SIG-M5 (cell line): ENCODE measurements at regions not wholly inside any gene's neighbourhood (a gene's known extent, or its start where the extent isn't known, plus 50 kb on each side); places are given as distances from the start of the nearest gene placed in this dataset.
"Not testable (repeated sequence)": the region's sequence is repeated elsewhere in the genome, so short reads cannot be mapped to it uniquely, and the experiment has no call there.

Experiments used
- DNase-seq: peaks from one replicate; lab custom pipeline; 2025; lab: John Stamatoyannopoulos, UW

DNA sequence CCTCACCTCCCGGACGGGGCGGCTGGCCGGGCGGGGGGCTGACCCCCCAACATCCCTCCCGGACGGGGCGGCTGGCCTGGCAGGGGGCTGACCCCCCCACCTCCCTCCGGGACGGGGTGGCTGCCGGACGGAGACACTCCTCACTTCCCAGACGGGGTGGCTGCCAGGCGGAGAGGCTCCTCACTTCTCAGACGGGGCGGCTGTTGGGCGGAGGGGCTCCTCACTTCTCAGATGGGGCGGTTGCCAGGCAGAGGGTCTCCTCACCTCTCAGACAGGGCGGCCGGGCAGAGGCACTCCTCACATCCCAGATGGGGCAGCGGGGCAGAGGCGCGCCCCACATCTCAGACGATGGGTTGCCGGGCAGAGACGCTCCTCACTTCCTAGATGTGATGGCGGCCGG, 1280.7 kb upstream of the SEL1L start:
- not testable (repeated sequence) for DNase-seq

DNA sequence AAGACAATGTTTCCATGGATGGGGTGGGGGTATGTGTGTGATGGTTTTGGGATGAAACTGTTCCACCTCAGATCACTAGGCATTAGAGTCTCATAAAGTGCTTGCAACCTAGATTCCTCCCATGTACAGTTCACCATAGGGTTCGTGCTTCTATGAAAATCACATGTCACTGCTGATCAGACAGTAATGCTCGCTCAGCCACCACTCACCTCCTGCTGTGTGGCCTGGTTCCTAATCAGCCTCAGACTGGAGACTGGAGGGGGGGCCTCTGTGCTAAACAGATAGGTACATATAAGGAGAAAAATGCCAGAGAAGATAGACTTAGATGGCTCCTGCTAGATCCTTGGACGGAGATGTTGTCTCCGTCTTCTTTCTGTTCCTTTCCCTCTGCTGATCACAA, 1296.9 kb upstream of the SEL1L start:
- DNase-seq: no peak

DNA sequence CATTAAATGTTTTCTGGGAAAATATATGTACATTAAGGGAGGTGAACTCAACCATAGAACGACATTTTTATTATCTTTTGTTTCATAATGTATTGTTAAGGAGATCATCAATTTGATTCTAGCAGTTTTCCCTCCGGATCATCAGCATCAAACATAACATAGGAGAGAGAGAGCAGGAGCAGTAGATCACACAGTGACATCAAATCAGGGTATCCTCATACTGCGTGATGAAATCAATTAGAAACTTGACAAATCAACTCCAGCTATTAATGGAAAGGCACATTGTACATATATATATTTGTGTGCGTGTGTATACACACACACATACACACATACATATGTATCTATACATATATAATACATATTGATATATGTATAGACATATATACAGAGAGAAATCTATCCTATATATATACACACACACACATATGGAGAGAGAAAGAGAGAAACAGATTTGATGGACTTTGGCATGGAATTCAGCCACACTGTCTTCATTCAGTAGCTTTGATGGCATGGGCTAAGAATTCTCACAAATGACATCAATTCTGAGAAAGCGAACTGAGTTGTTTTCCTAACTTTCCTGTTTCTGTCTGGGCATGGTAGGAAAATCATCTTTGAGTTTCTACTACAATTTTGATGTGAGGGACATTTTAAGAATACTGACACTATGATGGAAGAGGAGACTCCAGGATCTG, 1302.8 kb upstream of the SEL1L start:
- DNase-seq: no peak

DNA sequence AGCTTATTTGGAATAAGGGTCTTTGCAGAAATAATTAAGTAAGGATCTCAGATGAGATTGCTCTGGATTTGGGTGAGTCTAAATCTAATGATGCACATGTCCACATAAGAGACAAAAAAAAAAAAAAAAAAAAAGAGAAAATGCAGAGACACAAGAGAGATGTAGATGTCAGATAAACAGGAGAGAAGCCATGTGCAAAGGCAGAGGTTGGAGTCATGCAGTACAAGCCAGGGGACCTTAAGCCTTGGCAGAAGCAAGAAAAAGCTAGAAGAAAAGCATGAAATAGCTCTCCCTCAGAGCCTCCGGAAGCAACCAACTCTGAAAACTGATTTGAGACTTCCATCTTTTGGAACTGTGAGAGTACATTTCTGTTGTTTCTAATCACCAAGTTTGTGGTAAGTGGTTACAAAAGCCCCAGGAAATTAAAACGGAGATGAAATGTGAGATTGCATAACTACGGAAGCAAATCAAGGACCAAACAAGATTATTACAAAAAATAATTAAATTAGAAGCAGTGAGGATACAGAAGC, 1304.0 kb upstream of the SEL1L start:
- no peak for DNase-seq

DNA sequence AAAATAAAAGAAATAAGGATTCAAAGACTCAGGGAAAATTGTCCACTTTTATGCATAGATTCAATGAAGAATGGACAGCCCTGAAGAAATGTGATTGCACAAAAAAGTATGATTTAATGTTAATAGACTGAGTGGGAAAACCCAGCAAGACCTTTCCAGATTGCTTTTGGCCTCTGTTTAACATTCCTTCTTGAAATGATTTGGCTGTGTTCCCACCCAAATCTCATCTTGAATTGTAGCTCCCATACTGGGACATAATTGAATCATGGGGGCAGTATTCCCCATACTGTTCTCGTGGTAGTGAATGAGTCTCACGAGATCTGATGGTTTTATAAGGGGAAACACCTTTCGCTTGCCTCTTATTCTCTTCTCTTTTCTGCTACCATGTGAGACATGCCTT, 1316.9 kb upstream of the SEL1L start:
- DNase-seq: no peak

DNA sequence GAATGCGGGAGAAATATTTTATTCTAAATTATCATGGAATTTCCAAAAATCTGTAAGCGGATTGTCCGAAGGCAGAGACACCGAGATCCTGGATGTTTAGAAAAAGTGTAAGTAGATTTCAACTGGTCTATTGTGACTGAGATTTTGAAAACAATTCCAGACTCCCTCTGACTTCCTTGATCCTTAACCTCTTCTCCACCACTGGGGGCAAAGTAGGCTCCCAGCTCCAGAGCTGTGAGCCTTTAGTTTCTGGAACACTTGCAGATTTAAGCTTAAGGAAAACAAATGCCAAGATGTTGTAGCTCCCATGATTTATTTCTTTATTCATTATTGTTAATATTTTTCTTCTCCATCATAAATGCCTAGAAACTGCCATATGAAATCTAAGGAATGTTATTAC, 1320.5 kb upstream of the SEL1L start:
- DNase-seq: no peak

DNA sequence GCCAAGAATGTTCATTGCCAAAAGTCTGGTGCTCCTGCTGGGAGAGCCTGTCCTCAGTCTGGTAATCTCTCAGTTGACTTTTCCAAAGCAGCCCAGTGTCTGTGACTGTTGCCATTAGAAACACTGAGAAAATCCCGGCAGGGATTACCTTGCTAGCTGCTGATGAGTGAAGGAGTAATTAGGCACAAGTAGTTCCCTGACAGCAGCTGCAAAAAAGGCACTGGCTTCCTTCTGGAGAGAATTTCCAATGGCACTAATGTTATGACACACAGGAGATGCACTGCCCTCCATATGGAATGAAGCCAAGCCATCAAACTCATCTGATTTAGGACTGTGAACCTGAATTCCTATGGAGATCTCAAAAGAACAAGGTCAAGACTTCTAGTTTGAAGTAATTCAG, 1321.2 kb upstream of the SEL1L start:
- no peak for DNase-seq

DNA sequence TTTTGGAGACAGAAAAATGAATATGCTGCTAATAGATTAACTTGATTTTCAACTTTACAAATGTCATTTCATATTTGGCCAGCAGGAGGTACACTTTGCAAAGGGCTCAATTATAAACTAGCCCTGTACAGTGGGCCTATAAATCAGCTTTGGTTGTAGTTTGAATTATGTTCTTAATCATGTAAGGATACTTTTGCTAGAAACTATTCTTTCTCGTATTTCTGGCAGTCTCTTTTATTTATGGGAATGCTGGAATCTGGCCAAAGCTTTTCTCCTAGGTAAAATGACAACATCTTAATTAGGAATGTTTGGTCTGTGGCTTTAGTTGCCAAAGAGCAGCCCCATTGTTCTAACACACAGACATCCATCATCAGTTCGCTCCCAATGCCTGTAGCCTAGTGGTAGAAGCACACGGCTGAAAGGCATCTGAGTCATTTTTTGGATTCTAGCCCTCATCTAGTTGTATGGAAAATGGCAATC, 1322.3 kb upstream of the SEL1L start:
- DNase-seq: no peak

DNA sequence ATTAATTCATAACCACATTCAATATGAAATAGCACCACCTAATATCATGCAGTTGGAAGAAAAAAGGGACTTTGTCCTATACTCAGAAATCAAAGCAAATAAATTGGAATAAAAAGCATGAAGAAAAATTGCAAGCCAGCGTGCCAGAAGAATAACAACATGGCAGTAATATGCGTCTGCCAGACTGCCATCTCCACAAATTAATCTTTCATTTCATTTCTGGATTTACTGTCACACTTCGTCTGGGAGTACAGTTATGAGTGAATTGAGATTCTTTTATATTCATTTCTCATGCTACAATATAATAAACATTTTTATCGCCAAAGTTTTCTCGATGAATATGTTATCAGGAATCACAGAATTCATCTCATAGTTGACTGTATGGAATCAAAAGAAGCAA, 1327.7 kb upstream of the SEL1L start:
- DNase-seq: no peak

DNA sequence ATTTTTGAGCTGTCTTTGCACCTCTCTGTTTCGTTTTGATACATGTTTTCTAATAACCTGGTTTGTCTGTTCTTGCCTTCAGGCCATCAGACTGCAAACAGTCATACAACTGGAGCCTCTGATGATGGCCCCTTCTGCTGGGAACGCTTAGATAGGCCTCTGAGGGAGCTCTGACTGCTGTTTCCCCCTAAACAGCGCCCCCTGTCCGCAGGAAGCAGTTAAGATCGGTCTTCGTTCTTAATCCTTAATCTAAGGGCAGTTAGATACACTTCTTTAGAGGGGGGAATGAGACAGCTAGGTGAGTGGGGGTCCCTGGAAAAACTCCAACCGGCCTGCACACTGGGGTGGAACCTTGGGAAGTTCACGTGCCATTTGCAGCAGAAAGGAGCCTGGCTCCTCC, 1338.8 kb upstream of the SEL1L start:
- no peak for DNase-seq

DNA sequence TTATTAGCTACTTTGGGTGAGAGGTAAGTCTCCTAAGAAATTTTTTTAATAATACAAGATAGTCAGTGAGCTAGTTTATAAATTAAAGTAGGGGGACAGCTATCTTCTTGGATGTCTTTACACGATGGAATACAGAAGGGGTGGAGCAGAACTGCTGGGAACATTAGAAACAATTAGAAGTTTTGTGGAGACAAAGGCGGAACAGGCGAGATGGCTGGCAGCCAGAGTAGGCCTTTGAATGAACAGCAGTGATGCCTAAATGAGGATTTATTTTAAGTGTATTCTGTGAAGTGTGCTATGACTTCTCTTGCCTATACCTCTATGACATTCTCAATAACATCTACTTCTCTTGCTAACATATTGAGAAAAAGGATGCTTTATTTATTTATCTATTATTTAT, 1345.3 kb upstream of the SEL1L start:
- no peak for DNase-seq

DNA sequence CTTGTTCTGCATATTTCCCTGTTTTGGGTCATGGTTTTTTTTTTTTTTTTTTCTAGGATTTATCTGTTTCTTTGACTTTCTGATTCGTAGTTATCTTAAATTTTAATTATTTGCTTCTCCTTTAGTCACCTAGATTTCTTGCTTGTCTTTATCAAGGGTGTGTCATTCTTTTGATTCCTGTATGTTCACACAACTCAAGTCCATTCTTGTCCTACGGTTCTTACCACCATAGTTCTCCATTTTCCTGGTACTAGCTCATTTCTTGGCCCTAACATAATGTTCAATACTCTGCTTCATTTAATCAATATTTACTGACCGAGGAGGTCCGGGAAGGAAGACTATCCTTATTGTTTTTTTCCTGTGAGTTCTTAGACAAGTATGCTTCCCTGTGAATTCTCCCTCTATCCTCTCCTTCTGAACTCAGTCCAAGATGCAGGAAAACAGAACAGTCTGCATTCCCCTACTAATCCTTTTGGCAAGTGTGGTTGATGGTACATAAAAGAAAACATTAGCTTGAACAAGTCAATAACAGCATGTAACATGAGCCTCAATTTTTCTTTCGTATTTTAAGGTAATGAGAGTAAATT, 1346.4 kb upstream of the SEL1L start:
- no peak for DNase-seq

DNA sequence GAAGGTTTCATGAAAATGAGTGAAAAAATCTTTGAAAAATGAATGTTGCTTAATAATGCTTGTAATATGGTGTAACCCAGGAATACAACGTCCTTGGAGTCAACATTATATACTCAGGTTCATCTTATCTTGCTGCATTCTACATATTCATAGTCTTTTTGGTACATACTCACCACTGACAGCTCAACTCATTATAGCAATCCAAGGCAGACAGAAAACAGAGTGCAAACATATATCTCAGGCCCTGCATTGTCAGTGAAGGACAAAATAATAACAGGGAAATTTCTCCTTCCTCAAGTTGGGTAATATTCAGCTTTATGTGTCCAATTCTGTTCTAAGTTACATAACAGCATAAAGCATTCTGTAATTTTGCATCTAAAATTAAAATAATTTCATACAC, 1353.0 kb upstream of the SEL1L start:
- no peak for DNase-seq

DNA sequence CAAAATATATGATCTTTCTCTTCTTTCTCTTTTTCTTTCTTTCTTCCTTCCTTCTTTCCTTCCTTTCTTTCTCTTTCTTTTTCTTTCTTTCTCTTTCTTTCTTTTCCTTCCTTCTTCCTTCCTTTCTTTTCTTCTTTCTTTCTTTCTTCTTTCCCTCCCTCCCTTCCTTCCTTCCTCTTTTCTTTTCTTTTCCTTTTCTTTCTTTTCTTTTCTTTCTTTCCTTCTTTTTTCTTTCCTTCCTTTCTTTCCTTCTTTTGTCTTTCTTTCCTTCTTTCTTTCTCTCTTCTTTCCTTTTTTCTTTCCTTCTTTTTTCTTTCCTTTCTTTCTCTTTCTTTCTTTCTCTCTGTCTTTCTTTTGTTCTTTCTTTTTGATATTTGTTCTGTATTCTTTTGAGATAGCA, 1356.0 kb upstream of the SEL1L start:
- DNase-seq: no peak

DNA sequence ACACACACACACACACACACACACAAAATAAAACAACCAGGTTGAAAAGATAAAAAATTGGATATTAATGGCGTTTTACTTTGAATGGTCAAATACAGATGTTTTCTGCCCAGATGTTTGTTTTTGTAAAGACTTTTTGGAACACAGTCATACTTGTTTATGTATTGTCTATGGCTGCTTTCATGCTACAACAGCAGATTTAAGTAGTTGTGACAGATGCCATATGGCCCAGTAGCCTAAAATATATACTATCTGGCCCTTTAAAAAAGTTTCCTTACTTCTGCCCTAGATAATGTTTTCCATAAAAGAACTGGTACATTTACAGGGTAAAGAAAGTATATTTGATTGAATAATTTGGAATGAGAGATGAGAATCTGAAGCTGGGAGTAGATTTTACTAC, 1362.8 kb upstream of the SEL1L start:
- DNase-seq: no peak

DNA sequence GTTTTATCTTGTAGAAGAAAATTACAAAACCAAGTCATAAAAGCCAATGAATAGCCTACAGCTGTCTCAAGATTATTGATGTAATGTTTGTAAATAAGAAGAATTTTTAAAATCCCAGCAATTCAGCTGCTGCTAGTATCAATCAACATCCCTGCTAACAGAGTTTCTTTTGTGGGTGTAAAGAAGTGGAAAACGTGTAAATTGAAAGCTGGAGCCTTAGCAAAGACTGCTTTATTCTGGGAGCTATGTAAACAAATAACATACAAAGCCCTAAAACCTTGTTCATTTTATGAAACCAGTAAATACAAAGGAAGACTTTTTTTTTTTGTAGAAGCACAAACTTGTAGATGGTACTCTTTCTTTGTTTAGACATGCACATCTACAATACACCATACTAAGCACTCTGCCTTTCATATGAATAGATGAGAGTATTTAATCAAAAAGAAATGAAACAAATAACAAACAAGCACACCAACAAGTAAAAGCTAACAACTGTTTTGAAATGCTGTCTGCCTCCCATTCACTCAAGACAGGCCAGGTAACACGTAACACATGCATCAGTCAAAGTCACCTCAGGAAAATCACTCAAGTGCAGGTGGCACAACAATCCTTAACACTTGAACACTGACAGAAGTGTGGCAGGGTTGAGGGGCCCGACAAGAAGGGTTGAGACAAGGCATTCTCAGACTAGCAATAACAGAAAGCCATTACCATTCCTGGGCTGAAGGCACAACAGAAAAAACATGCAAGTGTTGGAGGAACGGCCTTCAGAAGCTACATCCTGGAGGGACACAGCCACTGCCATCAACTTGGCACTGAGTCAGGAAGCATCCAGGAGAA, 1364.0 kb upstream of the SEL1L start:
- DNase-seq: no peak

DNA sequence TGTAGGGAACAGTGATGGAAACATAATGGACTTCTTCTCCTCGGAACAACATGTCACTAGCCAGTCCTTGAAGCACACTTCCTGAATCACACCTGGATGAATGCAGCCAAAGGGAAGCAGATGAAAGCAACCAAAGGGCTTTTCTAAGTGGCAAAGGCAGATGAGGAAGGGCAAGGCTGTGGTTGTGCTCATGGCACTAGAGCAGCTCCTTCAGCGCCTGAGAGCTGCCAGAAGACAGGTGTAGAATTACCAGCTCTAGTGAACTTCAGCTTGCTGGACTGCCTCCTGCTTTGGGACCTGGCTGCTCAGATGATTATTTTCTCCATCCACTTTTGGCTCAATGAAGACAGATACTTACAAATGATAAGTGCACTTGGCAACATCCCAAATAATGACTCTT, 1372.1 kb upstream of the SEL1L start:
- DNase-seq: no peak

DNA sequence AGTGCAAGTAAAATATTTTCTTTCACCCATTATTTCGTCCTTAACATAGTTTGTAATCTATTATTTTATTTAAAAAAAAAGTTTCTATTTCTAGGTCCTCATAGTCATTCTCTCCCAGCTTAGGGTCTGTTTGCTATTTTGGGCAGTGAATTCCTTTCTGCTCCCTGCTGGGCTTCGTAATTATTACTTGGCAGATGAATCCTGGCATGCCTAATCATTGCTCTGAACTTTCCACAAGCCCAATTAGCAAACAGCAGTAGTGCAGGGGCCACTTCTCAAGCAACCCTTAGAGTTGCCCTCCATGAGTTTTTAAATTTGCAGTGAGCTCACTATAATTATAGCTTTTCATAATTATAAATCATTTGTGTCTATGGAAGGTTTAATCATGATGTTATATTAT, 1378.3 kb upstream of the SEL1L start:
- no peak for DNase-seq

DNA sequence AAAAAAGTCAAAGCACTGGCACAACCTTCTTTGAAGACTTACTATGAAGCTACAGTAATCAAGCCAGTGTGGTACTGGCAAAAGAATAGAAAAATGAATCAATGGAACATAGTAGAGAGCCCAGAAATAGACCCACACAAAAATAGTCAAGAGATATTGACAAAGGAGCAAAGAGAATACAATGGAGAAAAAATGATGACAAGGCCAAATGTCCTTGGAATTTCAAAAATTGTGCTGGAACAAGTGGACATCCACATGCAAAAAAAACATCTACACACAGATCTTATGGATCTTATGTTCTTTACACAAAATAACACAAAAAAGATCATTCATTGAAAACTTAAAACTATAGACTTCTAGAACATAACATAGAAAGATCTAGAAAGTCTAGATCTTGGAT, 1379.7 kb upstream of the SEL1L start:
- no peak for DNase-seq

DNA sequence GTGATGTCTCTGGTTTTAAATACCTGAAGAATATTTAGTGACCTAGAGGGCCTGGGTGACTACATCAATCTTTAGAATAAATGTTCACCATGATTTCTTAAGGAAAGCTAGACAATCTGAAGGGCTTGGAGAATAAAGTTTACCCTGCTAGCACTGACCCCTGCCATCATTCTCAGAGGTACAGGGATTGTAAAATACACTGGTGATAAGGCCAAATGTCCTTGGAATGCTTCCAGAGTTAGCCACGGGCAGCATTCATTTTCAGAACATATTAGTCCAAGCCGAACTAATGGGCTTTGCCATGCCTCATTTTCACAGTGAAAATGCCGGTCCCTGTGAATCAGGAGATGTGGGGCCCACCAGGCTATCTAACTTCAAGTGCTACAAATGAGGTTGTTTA, 1381.7 kb upstream of the SEL1L start:
- no peak for DNase-seq

DNA sequence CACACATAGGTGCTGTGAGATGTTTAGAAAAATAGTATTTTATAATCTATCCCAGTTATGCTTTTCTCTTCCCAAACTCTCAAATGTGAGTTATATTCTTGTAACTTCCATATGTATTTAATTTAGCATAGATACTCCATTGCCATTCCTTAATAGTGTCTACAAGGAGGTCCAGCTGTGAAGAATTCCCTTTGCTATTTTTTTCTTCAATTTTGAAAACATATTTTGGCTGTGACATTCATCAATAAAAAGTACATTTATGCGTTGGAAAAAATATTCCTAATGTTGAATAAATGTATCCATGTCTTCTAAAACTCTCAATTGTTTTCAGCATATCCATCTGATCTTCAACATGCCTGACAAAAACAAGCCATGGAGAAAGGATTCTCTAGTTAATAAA, 1402.0 kb upstream of the SEL1L start:
- DNase-seq: no peak

DNA sequence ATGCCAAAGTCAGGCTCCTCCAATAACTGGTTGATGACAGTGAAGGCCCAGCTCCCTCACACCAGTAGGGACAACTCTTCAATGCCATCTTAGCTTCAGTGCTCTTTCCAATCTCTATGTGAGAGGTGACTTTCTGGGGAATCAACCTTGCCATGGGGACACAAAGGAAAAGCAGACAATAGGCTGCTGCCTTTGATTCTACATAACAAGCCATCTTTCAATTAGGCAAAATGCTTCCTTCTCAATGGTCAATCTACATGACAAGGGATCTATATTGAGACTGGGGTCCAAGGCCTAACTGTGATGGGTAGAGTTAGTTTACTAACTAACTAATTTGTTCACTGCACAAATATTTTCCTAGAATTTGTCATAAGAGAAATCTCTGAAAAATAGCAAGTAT, 1417.5 kb upstream of the SEL1L start:
- DNase-seq: no peak

DNA sequence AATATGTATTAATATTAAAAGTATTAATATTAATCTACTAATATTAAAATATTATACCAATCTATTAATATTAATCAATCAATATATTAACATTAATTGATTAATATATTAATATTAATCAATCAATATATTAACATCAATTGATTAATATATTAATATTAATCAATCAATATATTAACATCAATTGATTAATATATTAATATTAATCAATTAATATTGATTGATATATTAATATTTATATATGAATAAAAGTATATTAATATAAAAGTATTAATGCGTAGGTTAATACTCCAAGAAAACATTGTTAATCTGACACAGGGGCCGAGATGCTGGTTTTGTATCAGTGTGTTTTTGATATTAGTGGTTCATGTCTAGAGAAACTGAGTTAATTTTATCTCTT, 1430.1 kb upstream of the SEL1L start:
- no peak for DNase-seq
